Peyer's patch (tissue), 4 donors: ENCODE measurements at regions not wholly inside any gene's neighbourhood (a gene's known extent, or its start where the extent isn't known, plus 50 kb on each side); places are given as distances from the start of the nearest gene placed in this dataset.

Source experiments
- DNase-seq, 3 donors: peaks; one replicate each; pipeline ENCODE4 v3.0.0-alpha.2; 2017 to 2019
- H3K27ac ChIP-seq, 4 donors: fragments of 200-600 bp; sonication (generic); one replicate each; pipeline ENCODE4 v1.5.1; 2016 to 2019
- H3K27me3 ChIP-seq, 2 donors: fragments of 200-600 bp; sonication (generic); one replicate each; pipeline ENCODE4 v1.5.1; 2019
- H3K36me3 ChIP-seq, 3 donors: fragments of 200-600 bp; sonication (generic); one replicate each; pipeline ENCODE4 v1.5.1; 2016 to 2019
- H3K4me1 ChIP-seq, 4 donors: fragments of 200-600 bp; sonication (generic); one replicate each; pipeline ENCODE4 v1.5.1; 2016 to 2019
- H3K4me3 ChIP-seq, 4 donors: fragments of 200-600 bp; sonication (generic); 1 replicate in 3 of 4; 2 replicates in 1 of 4; pipeline ENCODE4 v1.5.1; 2016 to 2019; ENCODE audit warnings: mild to moderate bottlenecking in 1 of 4
- H3K9me3 ChIP-seq, 4 donors: fragments of 200-600 bp; sonication (generic); one replicate each; pipeline ENCODE4 v1.5.1; 2016 to 2019; ENCODE audit warnings: mild to moderate bottlenecking in 1 of 4
- POLR2A ChIP-seq, 2 donors: fragments of 450-650 bp; IDR thresholded peaks; one replicate each; pipeline ENCODE4 v1.5.1; 2017; ENCODE audit warnings: antibody characterized with exemption in 2 of 2, mild to moderate bottlenecking in 2 of 2, moderate library complexity in 2 of 2
- TF ChIP-seq, protein P1 (sequence below), 6 experiments: fragments of 450-650 bp in 4 of 6; fragments of 200-600 bp in 2 of 6; sonication (generic) in 1 of 6; IDR thresholded peaks; one replicate each; pipeline ENCODE4 v1.5.1; 2017 to 2019; ENCODE audit warnings: antibody characterized with exemption in 6 of 6, mild to moderate bottlenecking in 3 of 6, moderate library complexity in 1 of 6

DNA sequence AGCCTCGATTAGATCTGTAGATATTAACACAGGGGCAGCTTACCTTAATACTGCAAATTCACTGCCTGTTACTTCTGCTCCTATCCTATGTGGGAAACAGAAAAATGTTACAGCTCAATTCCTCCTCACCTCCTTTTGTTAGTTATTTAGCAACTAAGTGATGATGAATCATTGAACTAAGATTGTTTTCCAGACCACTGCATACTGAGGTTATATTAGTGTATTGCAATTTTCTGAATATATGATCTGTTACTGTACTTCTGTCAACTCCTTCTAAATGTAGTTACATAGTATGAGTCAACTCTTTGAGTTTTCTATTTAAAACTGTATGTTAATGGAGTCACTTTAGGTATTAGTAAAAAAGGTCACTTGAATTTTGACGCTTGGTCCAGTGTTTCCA is 331.5 kb upstream of the SLCO3A1 start:
- no peaks in the 10 kb centered on the region for H3K4me1 ChIP-seq
- TF ChIP-seq, protein P1, sequence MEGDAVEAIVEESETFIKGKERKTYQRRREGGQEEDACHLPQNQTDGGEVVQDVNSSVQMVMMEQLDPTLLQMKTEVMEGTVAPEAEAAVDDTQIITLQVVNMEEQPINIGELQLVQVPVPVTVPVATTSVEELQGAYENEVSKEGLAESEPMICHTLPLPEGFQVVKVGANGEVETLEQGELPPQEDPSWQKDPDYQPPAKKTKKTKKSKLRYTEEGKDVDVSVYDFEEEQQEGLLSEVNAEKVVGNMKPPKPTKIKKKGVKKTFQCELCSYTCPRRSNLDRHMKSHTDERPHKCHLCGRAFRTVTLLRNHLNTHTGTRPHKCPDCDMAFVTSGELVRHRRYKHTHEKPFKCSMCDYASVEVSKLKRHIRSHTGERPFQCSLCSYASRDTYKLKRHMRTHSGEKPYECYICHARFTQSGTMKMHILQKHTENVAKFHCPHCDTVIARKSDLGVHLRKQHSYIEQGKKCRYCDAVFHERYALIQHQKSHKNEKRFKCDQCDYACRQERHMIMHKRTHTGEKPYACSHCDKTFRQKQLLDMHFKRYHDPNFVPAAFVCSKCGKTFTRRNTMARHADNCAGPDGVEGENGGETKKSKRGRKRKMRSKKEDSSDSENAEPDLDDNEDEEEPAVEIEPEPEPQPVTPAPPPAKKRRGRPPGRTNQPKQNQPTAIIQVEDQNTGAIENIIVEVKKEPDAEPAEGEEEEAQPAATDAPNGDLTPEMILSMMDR (IDR thresholded peaks at IDR 0.05) = no peak
- TF ChIP-seq POLR2A (IDR thresholded peaks at IDR 0.05) = no peak
- no peaks in the 10 kb centered on the region for H3K36me3 ChIP-seq
- no peak overlapping the region for H3K4me3 ChIP-seq
- DNase-seq = no peak
- no peaks in the 10 kb centered on the region for H3K27me3 ChIP-seq
- no peak overlapping the region for H3K27ac ChIP-seq
- no peaks in the 10 kb centered on the region for H3K9me3 ChIP-seq

DNA sequence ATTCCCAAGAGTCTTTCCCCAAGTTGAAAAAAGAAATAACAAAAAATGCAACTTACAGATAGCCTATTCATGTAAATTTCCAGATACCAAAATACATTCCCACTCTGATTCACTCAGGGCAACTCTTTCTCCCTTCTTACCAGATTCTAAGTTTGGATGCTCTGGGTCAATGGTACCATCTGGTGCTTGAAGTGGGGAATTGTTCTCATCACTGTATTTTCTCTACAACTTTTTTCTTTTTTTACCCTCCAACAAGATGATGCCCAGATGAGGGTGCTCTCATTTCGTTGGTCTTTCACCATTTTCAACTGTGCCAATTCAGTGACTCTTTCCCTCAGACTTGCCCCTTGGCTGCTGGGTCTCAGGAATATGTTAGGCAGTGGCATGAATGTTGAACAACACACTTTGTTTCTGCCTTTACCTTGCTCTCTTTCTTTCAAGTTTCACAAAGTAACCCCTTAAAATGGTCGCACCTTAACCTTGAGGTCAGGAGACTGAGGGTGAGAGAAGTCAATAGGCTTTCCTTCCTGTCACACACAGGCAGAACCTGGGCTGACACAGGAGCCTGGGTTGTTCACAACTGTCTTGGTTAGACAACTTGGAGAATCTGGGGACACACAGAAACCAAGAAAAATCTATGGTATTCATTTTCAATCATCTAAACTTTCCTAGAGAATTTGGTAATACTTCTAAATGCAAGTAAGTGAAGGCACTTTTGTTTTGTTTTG is 330.7 kb upstream of the SLCO3A1 start:
- H3K27me3 ChIP-seq = no peaks in the 10 kb centered on the region
- TF ChIP-seq, protein P1 (IDR thresholded peaks at IDR 0.05) = peak in 4 of 6 experiments; percentile 15 to 48 (median 29)
- TF ChIP-seq POLR2A (IDR thresholded peaks at IDR 0.05) = no peak
- DNase-seq = no peak
- no peaks in the 10 kb centered on the region for H3K9me3 ChIP-seq
- H3K27ac ChIP-seq = no peak overlapping the region
- H3K4me1 ChIP-seq = no peaks in the 10 kb centered on the region
- no peak overlapping the region for H3K4me3 ChIP-seq
- H3K36me3 ChIP-seq = no peaks in the 10 kb centered on the region

DNA sequence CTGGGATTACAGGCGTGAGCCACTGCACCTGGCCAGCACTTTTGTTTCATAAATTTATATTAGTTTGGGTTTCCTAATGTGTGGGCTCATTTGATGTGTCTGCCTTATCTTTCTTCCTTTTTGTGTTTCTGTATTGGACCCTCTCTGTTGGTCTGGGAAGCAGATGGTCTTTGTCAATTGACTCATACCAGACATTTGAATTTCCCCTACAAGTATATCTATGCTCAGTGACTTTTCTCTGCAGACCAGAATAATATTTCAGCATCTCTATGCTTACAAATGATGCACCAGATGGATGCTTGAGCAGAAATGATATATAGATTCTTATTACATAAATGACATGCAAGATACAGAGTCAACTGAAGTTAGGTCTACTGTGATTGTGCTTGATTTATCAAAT is 329.9 kb upstream of the SLCO3A1 start:
- Histone ChIP-seq H3K36me3 (no peaks in the 10 kb centered on the region), H3K9me3 (no peaks in the 10 kb centered on the region), H3K4me1 (no peaks in the 10 kb centered on the region), H3K27ac (no peak overlapping the region), H3K27me3 (no peaks in the 10 kb centered on the region), H3K4me3 (no peak overlapping the region)
- no peak for DNase-seq
- TF ChIP-seq, protein P1 (IDR thresholded peaks at IDR 0.05) = no peak
- TF ChIP-seq POLR2A (IDR thresholded peaks at IDR 0.05) = no peak

DNA sequence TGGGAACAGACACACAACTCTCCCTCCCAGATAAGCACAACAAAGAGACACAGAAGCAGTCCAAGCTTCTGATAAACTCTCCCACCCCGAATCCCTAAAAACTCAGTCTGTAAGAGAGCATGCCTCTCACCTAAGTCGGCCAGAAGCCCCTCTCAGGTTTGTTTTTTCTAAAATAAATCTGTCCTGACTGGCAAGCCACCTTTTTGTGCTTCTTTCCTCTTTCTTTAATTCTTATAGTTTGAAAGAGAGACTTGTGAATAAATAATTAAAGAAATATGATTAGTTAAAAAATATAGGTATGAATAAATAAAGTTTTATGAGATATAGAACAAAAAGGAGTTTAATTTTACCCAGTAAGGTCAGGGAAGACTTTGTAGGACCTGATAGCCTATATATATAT is 329.0 kb upstream of the SLCO3A1 start:
- DNase-seq = no peak
- Histone ChIP-seq H3K4me1 (no peaks in the 10 kb centered on the region), H3K27me3 (no peaks in the 10 kb centered on the region), H3K27ac (no peak overlapping the region), H3K9me3 (no peaks in the 10 kb centered on the region), H3K4me3 (no peak overlapping the region), H3K36me3 (no peaks in the 10 kb centered on the region)
- no peak for TF ChIP-seq POLR2A (IDR thresholded peaks at IDR 0.05)
- TF ChIP-seq, protein P1 (IDR thresholded peaks at IDR 0.05) = no peak

DNA sequence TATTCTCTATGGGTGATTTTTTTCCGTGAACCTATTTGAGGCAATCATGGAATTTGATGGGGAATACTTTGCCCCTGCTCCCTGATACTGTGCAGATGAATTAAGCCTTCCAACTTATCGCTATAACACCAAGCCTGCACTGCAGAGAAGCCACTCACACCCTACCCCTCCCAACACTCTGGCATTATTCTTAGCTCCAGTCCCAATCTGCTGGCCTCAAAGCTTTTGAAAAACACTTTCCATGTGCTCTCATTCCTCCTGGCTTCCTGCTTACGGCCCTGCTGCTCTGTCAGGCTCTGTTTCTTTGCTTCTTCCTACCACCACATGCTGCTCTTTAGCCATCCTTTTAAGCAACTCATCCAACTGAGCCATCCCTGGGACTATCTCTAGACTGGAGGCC is 327.8 kb upstream of the SLCO3A1 start:
- peaks cover 0 to 4% (median 0%) of the 10 kb centered on the region in 4 donors for H3K4me1 ChIP-seq
- H3K4me3 ChIP-seq = no peak overlapping the region
- TF ChIP-seq, protein P1 (IDR thresholded peaks at IDR 0.05) = no peak
- TF ChIP-seq POLR2A (IDR thresholded peaks at IDR 0.05) = no peak
- H3K27ac ChIP-seq = no peak overlapping the region
- no peaks in the 10 kb centered on the region for H3K9me3 ChIP-seq
- no peak for DNase-seq
- no peaks in the 10 kb centered on the region for H3K36me3 ChIP-seq
- no peaks in the 10 kb centered on the region for H3K27me3 ChIP-seq
